Muscle layer of duodenum (tissue), 2 donors: ENCODE measurements at regions not wholly inside any gene's neighbourhood (a gene's known extent, or its start where the extent isn't known, plus 50 kb on each side); places are given as distances from the start of the nearest gene placed in this dataset.

Source experiments
- H3K27ac ChIP-seq: one replicate; pipeline ENCODE4 v1.7.0; 2013; ENCODE audit warnings: mild to moderate bottlenecking, low read length
- H3K27me3 ChIP-seq: one replicate; pipeline ENCODE4 v1.7.0; 2013; ENCODE audit warnings: low read depth, mild to moderate bottlenecking, control low read depth, low read length
- H3K36me3 ChIP-seq, 2 donors: one replicate each; pipeline ENCODE4 v1.7.0; 2013; ENCODE audit warnings: low read length in 2 of 2, control low read depth in 1 of 2, mild to moderate bottlenecking in 1 of 2; ENCODE audit not compliant: insufficient read depth in 2 of 2, control insufficient read depth in 1 of 2
- H3K4me1 ChIP-seq, 2 donors: one replicate each; pipeline ENCODE4 v1.7.0; 2013; ENCODE audit warnings: low read length in 2 of 2, mild to moderate bottlenecking in 2 of 2, control low read depth in 1 of 2, moderate library complexity in 1 of 2; ENCODE audit not compliant: insufficient read depth in 2 of 2, control insufficient read depth in 1 of 2
- H3K4me3 ChIP-seq, 2 donors: one replicate each; pipeline ENCODE4 v1.7.0; 2013; ENCODE audit warnings: low read length in 2 of 2, low read depth in 1 of 2, mild to moderate bottlenecking in 1 of 2
- H3K9me3 ChIP-seq, 2 donors: one replicate each; pipeline ENCODE4 v1.7.0; 2013; ENCODE audit warnings: low read length in 2 of 2, control low read depth in 1 of 2, mild to moderate bottlenecking in 1 of 2; ENCODE audit not compliant: control insufficient read depth in 1 of 2
- donor health status: healthy.

- peaks cover 11 to 23% of the 10 kb centered on the region in 2 donors for H3K9me3 ChIP-seq
- H3K4me1 ChIP-seq, result no peaks in the 10 kb centered on the region
Measured at GRCh38 chr5:171573021-171573420, 153.6 kb downstream of the FGF18 start.

GRCh38 chr5:171573451-171574225 lies 154.2 kb downstream of the FGF18 start:
- H3K4me3 ChIP-seq, result no peak overlapping the region
- H3K27me3 ChIP-seq, result no peaks in the 10 kb centered on the region
- H3K36me3 ChIP-seq, result no peaks in the 10 kb centered on the region
- no peak overlapping the region for H3K27ac ChIP-seq
- peaks cover 10 to 21% of the 10 kb centered on the region in 2 donors for H3K9me3 ChIP-seq
- H3K4me1 ChIP-seq, result peaks cover 0 to 3% of the 10 kb centered on the region in 2 donors

More at GRCh38 chr5:171573021-171573420, 153.6 kb downstream of the FGF18 start:
- Histone ChIP-seq H3K27me3 (no peaks in the 10 kb centered on the region), H3K4me3 (no peak overlapping the region), H3K36me3 (no peaks in the 10 kb centered on the region), H3K27ac (no peak overlapping the region)

- Histone ChIP-seq H3K36me3 (no peaks in the 10 kb centered on the region), H3K4me1 (peaks cover 4% of the 10 kb centered on the region in 2 donors), H3K4me3 (no peak overlapping the region), H3K9me3 (peaks cover 6 to 14% of the 10 kb centered on the region in 2 donors), H3K27me3 (no peaks in the 10 kb centered on the region), H3K27ac (no peak overlapping the region)
Measured at GRCh38 chr5:171574376-171574775, 154.9 kb downstream of the FGF18 start.

GRCh38 chr5:171575386-171575785 lies 155.9 kb downstream of the FGF18 start:
- H3K4me3 ChIP-seq, result no peak overlapping the region
- no peaks in the 10 kb centered on the region for H3K27me3 ChIP-seq
- no peaks in the 10 kb centered on the region for H3K36me3 ChIP-seq
- H3K4me1 ChIP-seq, result peaks cover 4 to 15% of the 10 kb centered on the region in 2 donors
- peaks cover 6% of the 10 kb centered on the region in 2 donors for H3K9me3 ChIP-seq
- no peak overlapping the region for H3K27ac ChIP-seq

- no peak overlapping the region for H3K27ac ChIP-seq
- no peaks in the 10 kb centered on the region for H3K27me3 ChIP-seq
- peaks cover 5 to 6% of the 10 kb centered on the region in 2 donors for H3K9me3 ChIP-seq
- no peaks in the 10 kb centered on the region for H3K36me3 ChIP-seq
- H3K4me3 ChIP-seq, result no peak overlapping the region
- peaks cover 4 to 19% of the 10 kb centered on the region in 2 donors for H3K4me1 ChIP-seq
Measured at GRCh38 chr5:171575808-171576207, 156.4 kb downstream of the FGF18 start.

- peaks cover 4 to 23% of the 10 kb centered on the region in 2 donors for H3K4me1 ChIP-seq
- peaks cover 5 to 6% of the 10 kb centered on the region in 2 donors for H3K9me3 ChIP-seq
- no peaks in the 10 kb centered on the region for H3K36me3 ChIP-seq
- H3K27ac ChIP-seq, result no peak overlapping the region
- no peak overlapping the region for H3K4me3 ChIP-seq
- no peaks in the 10 kb centered on the region for H3K27me3 ChIP-seq
Measured at GRCh38 chr5:171577042-171577758, 157.8 kb downstream of the FGF18 start.

GRCh38 chr5:171578049-171578828 lies 158.8 kb downstream of the FGF18 start:
- Histone ChIP-seq H3K4me3 (peak overlapping the region in 1 of 2 donors; percentile 0), H3K9me3 (peaks cover 5 to 6% of the 10 kb centered on the region in 2 donors), H3K36me3 (no peaks in the 10 kb centered on the region), H3K4me1 (peaks cover 4 to 23% of the 10 kb centered on the region in 2 donors), H3K27ac (peak overlapping the region; percentile 24), H3K27me3 (no peaks in the 10 kb centered on the region)

- no peaks in the 10 kb centered on the region for H3K36me3 ChIP-seq
- H3K4me3 ChIP-seq, result peak overlapping the region in 1 of 2 donors; percentile 0
- H3K27me3 ChIP-seq, result no peaks in the 10 kb centered on the region
- H3K4me1 ChIP-seq, result peaks cover 4 to 23% of the 10 kb centered on the region in 2 donors
- H3K27ac ChIP-seq, result peak overlapping the region; percentile 24
- peaks cover 5 to 6% of the 10 kb centered on the region in 2 donors for H3K9me3 ChIP-seq
Measured at GRCh38 chr5:171578829-171579491, 159.5 kb downstream of the FGF18 start.

- Histone ChIP-seq H3K4me3 (no peak overlapping the region), H3K4me1 (peaks cover 4 to 23% of the 10 kb centered on the region in 2 donors), H3K9me3 (peaks cover 5 to 6% of the 10 kb centered on the region in 2 donors), H3K36me3 (no peaks in the 10 kb centered on the region), H3K27ac (no peak overlapping the region), H3K27me3 (no peaks in the 10 kb centered on the region)
Measured at GRCh38 chr5:171579976-171580411, 160.5 kb downstream of the FGF18 start.

GRCh38 chr5:171580502-171581265 lies 161.2 kb downstream of the FGF18 start:
- H3K27me3 ChIP-seq, result no peaks in the 10 kb centered on the region
- H3K4me3 ChIP-seq, result no peak overlapping the region
- H3K4me1 ChIP-seq, result peaks cover 4 to 23% of the 10 kb centered on the region in 2 donors
- H3K9me3 ChIP-seq, result peaks cover 3% of the 10 kb centered on the region in 2 donors
- no peak overlapping the region for H3K27ac ChIP-seq
- no peaks in the 10 kb centered on the region for H3K36me3 ChIP-seq
